ENCODE measurements at regions not wholly inside any gene's neighbourhood (a gene's known extent, or its start where the extent isn't known, plus 50 kb on each side); places are given as distances from the start of the nearest gene placed in this dataset.

GRCh38 chr3:153590051-153590450, 428.0 kb downstream of the RAP2B start:
- TF ChIP-seq CTCF (IDR thresholded peaks at IDR 0.05) (no peak), EZH2 (IDR thresholded peaks at IDR 0.05; ENCODE audit: borderline replicate concordance, insufficient read depth, low read depth, low read length, poor library complexity, severe bottlenecking) (no peak)
